ENCODE measurements at regions not wholly inside any gene's neighbourhood (a gene's known extent, or its start where the extent isn't known, plus 50 kb on each side); places are given as distances from the start of the nearest gene placed in this dataset.

DNA sequence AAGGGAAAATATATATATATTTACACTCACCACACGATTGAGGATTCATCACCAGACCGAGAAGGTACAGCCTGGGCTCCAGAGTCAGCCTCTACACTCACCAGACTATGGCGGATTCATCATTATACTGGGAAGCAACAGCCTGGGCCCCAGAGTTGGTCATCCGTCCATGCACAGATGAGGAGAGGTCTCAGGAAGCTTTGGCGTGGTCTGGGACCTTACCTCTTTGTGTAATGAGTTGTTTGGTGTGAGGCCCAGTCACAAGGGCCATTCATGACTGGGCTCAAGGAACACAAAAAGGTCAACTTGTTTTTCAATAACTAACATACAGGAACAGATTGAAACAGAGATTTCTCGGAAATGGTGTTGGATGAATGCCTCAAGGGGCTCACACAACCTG is 926.1 kb downstream of the FAM133A start:
- DNase-seq, result no peak
- H2BK15ac ChIP-seq (replicated peaks; ENCODE audit: low read depth), result no peak overlapping the region
- H2BK5ac ChIP-seq (ENCODE audit: low read length), result no peak overlapping the region
- H4K8ac ChIP-seq (ENCODE audit: low read depth, low read length), result no peak overlapping the region
- H2AK5ac ChIP-seq (ENCODE audit: low read length), result no peak overlapping the region
- no peak overlapping the region for H3K9ac ChIP-seq (ENCODE audit: low read length)
- WGBS (ENCODE audit: extremely low coverage, insufficient coverage, low lambda C conversion rate), result no CpG with 5 or more reads among the region's 6 CpGs
- H3K4ac ChIP-seq (ENCODE audit: low read depth, low read length), result no peak overlapping the region
- H3K4me3 ChIP-seq (ENCODE audit: low read length), result no peak overlapping the region
- no peaks in the 10 kb centered on the region for H3K79me2 ChIP-seq (ENCODE audit: control insufficient read depth, insufficient read depth, low read length)
- H3K56ac ChIP-seq (ENCODE audit: low read length), result no peak overlapping the region
- H4K5ac ChIP-seq (ENCODE audit: low read length), result no peak overlapping the region
- no peak overlapping the region for H2BK120ac ChIP-seq (ENCODE audit: low read depth, low read length)
- no peak overlapping the region for H3K18ac ChIP-seq (ENCODE audit: low read length)
- H3K79me1 ChIP-seq (ENCODE audit: low read length), result no peaks in the 10 kb centered on the region
- H3K4me2 ChIP-seq (ENCODE audit: low read length), result no peak overlapping the region
- H3K4me1 ChIP-seq (ENCODE audit: control insufficient read depth, low read depth, low read length), result no peaks in the 10 kb centered on the region
- H3K36me3 ChIP-seq (ENCODE audit: control insufficient read depth, insufficient read depth, low read length), result no peaks in the 10 kb centered on the region
- no peak overlapping the region for H3K27ac ChIP-seq (ENCODE audit: low read depth, low read length)
- H3K27me3 ChIP-seq (ENCODE audit: insufficient read depth, low read length, poor library complexity), result no peaks in the 10 kb centered on the region
- no peak overlapping the region for H3K23ac ChIP-seq (ENCODE audit: low read length)

DNA sequence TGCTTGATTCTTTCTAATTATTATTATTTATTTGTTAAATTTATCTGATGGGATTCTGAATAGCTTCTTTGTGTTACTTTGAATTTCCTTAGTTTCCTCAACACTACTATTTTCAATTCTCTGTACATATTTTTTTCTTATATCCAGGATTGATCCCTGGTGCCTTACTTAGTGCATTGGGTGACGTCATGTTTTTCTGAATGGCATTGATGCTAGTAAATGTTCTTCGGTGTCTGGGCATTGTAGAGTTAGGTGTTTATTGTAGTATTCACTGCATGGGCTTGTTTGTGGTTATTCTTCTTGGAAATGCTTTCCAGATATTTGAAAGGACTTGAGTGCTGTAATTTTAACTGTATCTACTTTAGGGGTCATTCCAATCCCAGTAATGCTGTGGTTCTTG is 938.1 kb downstream of the FAM133A start:
- Histone ChIP-seq H3K4me1 (ENCODE audit: control insufficient read depth, low read depth, low read length) (no peaks in the 10 kb centered on the region), H3K4me2 (ENCODE audit: low read length) (no peak overlapping the region), H3K4me3 (ENCODE audit: low read length) (no peak overlapping the region), H3K9ac (ENCODE audit: low read length) (no peak overlapping the region), H3K27ac (ENCODE audit: low read depth, low read length) (no peak overlapping the region), H2BK15ac (replicated peaks; ENCODE audit: low read depth) (no peak overlapping the region), H4K8ac (ENCODE audit: low read depth, low read length) (no peak overlapping the region), H3K56ac (ENCODE audit: low read length) (no peak overlapping the region), H3K79me2 (ENCODE audit: control insufficient read depth, insufficient read depth, low read length) (no peaks in the 10 kb centered on the region), H3K18ac (ENCODE audit: low read length) (no peak overlapping the region), H3K27me3 (ENCODE audit: insufficient read depth, low read length, poor library complexity) (no peaks in the 10 kb centered on the region), H2BK120ac (ENCODE audit: low read depth, low read length) (no peak overlapping the region), H2BK5ac (ENCODE audit: low read length) (no peak overlapping the region), H3K36me3 (ENCODE audit: control insufficient read depth, insufficient read depth, low read length) (no peaks in the 10 kb centered on the region), H2AK5ac (ENCODE audit: low read length) (no peak overlapping the region), H3K79me1 (ENCODE audit: low read length) (no peaks in the 10 kb centered on the region), H3K23ac (ENCODE audit: low read length) (no peak overlapping the region), H4K5ac (ENCODE audit: low read length) (no peak overlapping the region), H3K4ac (ENCODE audit: low read depth, low read length) (no peak overlapping the region)
- WGBS (ENCODE audit: extremely low coverage, insufficient coverage, low lambda C conversion rate), result no CpG with 5 or more reads among the region's 2 CpGs
- DNase-seq, result no peak

DNA sequence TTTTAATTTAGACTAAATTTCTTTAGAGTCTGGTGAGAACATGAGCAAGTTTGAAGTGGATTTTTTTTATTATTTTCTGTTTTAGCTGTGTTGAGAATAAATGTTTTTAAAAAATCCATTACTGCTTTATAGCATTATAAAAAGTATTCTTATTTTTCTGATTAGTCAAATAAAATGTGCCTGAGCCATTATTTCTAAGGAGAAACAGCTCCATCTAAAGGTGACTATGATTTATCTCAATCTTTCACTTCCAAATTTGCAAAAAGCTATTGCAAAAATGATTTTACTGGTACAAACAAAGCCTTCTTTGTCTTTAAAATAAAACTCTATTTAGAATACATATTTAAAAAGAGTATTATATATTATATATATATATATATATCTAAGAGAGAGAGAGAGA is 959.2 kb downstream of the FAM133A start:
- H3K27ac ChIP-seq (ENCODE audit: low read depth, low read length), result no peak overlapping the region

DNA sequence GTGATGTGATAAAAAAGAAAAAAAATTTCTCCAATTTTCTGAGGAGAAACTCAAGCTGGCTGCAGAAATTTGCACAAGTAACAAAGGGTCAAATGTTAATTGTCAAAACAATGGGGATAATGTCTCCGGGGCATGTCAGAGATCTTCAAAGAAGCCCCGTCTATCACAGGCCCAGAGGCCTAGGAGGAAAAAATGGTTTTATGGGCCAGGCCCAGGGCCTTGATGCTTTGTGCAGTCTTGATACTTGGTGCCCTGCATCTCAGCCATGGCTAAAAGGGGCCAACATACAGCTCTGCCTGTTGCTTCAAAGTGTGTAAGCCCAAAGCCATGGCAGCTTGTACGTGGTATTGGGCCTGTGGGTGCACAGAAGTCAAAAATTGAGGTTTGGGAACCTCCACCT is 961.0 kb downstream of the FAM133A start:
- Histone ChIP-seq H3K4me2 (ENCODE audit: low read length) (no peak overlapping the region), H2BK5ac (ENCODE audit: low read length) (no peak overlapping the region), H3K4ac (ENCODE audit: low read depth, low read length) (no peak overlapping the region), H3K79me1 (ENCODE audit: low read length) (no peaks in the 10 kb centered on the region), H3K27ac (ENCODE audit: low read depth, low read length) (no peak overlapping the region), H3K18ac (ENCODE audit: low read length) (no peak overlapping the region), H2BK15ac (replicated peaks; ENCODE audit: low read depth) (no peak overlapping the region), H3K23ac (ENCODE audit: low read length) (no peak overlapping the region), H4K5ac (ENCODE audit: low read length) (no peak overlapping the region), H3K36me3 (ENCODE audit: control insufficient read depth, insufficient read depth, low read length) (no peaks in the 10 kb centered on the region), H3K4me3 (ENCODE audit: low read length) (no peak overlapping the region), H4K8ac (ENCODE audit: low read depth, low read length) (no peak overlapping the region), H2AK5ac (ENCODE audit: low read length) (no peak overlapping the region), H3K79me2 (ENCODE audit: control insufficient read depth, insufficient read depth, low read length) (no peaks in the 10 kb centered on the region), H3K27me3 (ENCODE audit: insufficient read depth, low read length, poor library complexity) (no peaks in the 10 kb centered on the region), H3K56ac (ENCODE audit: low read length) (no peak overlapping the region), H2BK120ac (ENCODE audit: low read depth, low read length) (no peak overlapping the region), H3K4me1 (ENCODE audit: control insufficient read depth, low read depth, low read length) (no peaks in the 10 kb centered on the region), H3K9ac (ENCODE audit: low read length) (no peak overlapping the region)
- WGBS (ENCODE audit: extremely low coverage, insufficient coverage, low lambda C conversion rate), result no CpG with 5 or more reads among the region's 3 CpGs
- no peak for DNase-seq

More for the DNA sequence above, 959.2 kb downstream of the FAM133A start:
- Histone ChIP-seq H4K8ac (ENCODE audit: low read depth, low read length) (no peak overlapping the region), H3K79me1 (ENCODE audit: low read length) (no peaks in the 10 kb centered on the region), H3K4me2 (ENCODE audit: low read length) (no peak overlapping the region), H4K5ac (ENCODE audit: low read length) (no peak overlapping the region), H3K23ac (ENCODE audit: low read length) (no peak overlapping the region), H3K18ac (ENCODE audit: low read length) (no peak overlapping the region), H3K9ac (ENCODE audit: low read length) (no peak overlapping the region), H3K27me3 (ENCODE audit: insufficient read depth, low read length, poor library complexity) (no peaks in the 10 kb centered on the region), H3K79me2 (ENCODE audit: control insufficient read depth, insufficient read depth, low read length) (no peaks in the 10 kb centered on the region), H3K4me1 (ENCODE audit: control insufficient read depth, low read depth, low read length) (no peaks in the 10 kb centered on the region), H2BK120ac (ENCODE audit: low read depth, low read length) (no peak overlapping the region), H3K4me3 (ENCODE audit: low read length) (no peak overlapping the region), H3K56ac (ENCODE audit: low read length) (no peak overlapping the region), H3K36me3 (ENCODE audit: control insufficient read depth, insufficient read depth, low read length) (no peaks in the 10 kb centered on the region), H2BK5ac (ENCODE audit: low read length) (no peak overlapping the region), H2BK15ac (replicated peaks; ENCODE audit: low read depth) (no peak overlapping the region), H2AK5ac (ENCODE audit: low read length) (no peak overlapping the region), H3K4ac (ENCODE audit: low read depth, low read length) (no peak overlapping the region)
- peak; percentile 5 for DNase-seq

DNA sequence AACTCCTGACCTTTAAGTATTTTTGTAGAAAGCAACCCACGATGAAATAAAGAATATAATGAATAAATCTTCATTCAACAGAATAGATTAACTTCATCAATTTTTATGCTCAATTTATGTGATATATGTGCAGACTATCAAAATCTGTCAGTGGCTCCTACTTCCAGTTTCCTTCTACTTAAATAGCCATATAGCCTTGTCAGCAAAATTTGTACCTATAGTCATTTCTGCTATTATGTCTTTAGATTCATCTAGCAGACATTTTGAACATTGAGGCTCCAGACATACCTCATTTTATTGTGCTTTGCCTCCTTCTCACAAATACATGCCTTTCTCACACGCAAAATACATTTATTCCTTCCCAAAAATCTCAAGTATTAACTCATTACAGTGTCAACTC is 971.7 kb downstream of the FAM133A start:
- Histone ChIP-seq H3K18ac (ENCODE audit: low read length) (no peak overlapping the region), H3K27me3 (ENCODE audit: insufficient read depth, low read length, poor library complexity) (no peaks in the 10 kb centered on the region), H3K27ac (ENCODE audit: low read depth, low read length) (no peak overlapping the region), H3K4me2 (ENCODE audit: low read length) (no peak overlapping the region), H4K5ac (ENCODE audit: low read length) (no peak overlapping the region), H2BK15ac (replicated peaks; ENCODE audit: low read depth) (no peak overlapping the region), H2AK5ac (ENCODE audit: low read length) (no peak overlapping the region), H2BK120ac (ENCODE audit: low read depth, low read length) (no peak overlapping the region), H3K23ac (ENCODE audit: low read length) (no peak overlapping the region), H3K9ac (ENCODE audit: low read length) (no peak overlapping the region), H3K56ac (ENCODE audit: low read length) (no peak overlapping the region), H3K4me1 (ENCODE audit: control insufficient read depth, low read depth, low read length) (no peaks in the 10 kb centered on the region), H4K8ac (ENCODE audit: low read depth, low read length) (no peak overlapping the region), H3K4ac (ENCODE audit: low read depth, low read length) (no peak overlapping the region), H2BK5ac (ENCODE audit: low read length) (no peak overlapping the region), H3K4me3 (ENCODE audit: low read length) (no peak overlapping the region), H3K36me3 (ENCODE audit: control insufficient read depth, insufficient read depth, low read length) (no peaks in the 10 kb centered on the region), H3K79me1 (ENCODE audit: low read length) (no peaks in the 10 kb centered on the region), H3K79me2 (ENCODE audit: control insufficient read depth, insufficient read depth, low read length) (no peaks in the 10 kb centered on the region)
- 100% methylated on average over 1 of the region's 2 CpGs for WGBS (ENCODE audit: extremely low coverage, insufficient coverage, low lambda C conversion rate)
- no peak for DNase-seq

DNA sequence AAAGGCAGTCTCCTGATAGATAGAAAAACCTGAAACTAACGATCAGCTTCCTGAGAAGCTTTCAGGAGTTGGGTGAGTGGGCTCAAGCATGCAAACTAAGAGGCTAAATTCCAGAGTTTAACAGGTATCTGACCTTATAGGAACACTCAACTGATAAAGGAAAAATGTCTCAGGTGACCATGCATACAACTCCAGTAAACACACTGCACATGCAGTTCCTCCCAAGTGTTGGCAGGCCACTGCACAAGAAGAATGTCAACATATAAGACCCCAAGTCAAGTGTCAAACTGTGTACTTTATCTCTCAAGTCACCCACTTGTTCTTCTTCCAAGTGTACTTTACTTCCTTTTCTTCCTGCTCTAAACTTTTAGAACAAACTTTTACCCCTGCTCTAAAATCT is 981.2 kb downstream of the FAM133A start:
- Histone ChIP-seq H3K23ac (ENCODE audit: low read length) (no peak overlapping the region), H3K27me3 (ENCODE audit: insufficient read depth, low read length, poor library complexity) (no peaks in the 10 kb centered on the region), H3K18ac (ENCODE audit: low read length) (no peak overlapping the region), H2AK5ac (ENCODE audit: low read length) (no peak overlapping the region), H2BK120ac (ENCODE audit: low read depth, low read length) (no peak overlapping the region), H3K4me2 (ENCODE audit: low read length) (no peak overlapping the region), H3K4me1 (ENCODE audit: control insufficient read depth, low read depth, low read length) (no peaks in the 10 kb centered on the region), H3K4me3 (ENCODE audit: low read length) (no peak overlapping the region), H2BK15ac (replicated peaks; ENCODE audit: low read depth) (no peak overlapping the region), H4K5ac (ENCODE audit: low read length) (no peak overlapping the region), H3K56ac (ENCODE audit: low read length) (no peak overlapping the region), H3K9ac (ENCODE audit: low read length) (no peak overlapping the region), H4K8ac (ENCODE audit: low read depth, low read length) (no peak overlapping the region), H3K79me2 (ENCODE audit: control insufficient read depth, insufficient read depth, low read length) (no peaks in the 10 kb centered on the region), H3K36me3 (ENCODE audit: control insufficient read depth, insufficient read depth, low read length) (no peaks in the 10 kb centered on the region), H3K27ac (ENCODE audit: low read depth, low read length) (no peak overlapping the region), H2BK5ac (ENCODE audit: low read length) (no peak overlapping the region), H3K4ac (ENCODE audit: low read depth, low read length) (no peak overlapping the region), H3K79me1 (ENCODE audit: low read length) (no peaks in the 10 kb centered on the region)
- DNase-seq, result no peak
- WGBS (ENCODE audit: extremely low coverage, insufficient coverage, low lambda C conversion rate), result no CpG with 5 or more reads among the region's 1 CpG
